HCT116 (cell line): ENCODE measurements at regions not wholly inside any gene's neighbourhood (a gene's known extent, or its start where the extent isn't known, plus 50 kb on each side); places are given as distances from the start of the nearest gene placed in this dataset.
"Not testable (repeated sequence)": the region's sequence is repeated elsewhere in the genome, so short reads cannot be mapped to it uniquely, and the experiment has no call there.

Experiments used
- ATAC-seq: fragments of 200-7000 bp; cut with Tn5 transposase; 2 replicates; pipeline ENCODE4 v1.9.1; 2020; ENCODE audit warnings: mild to moderate bottlenecking, moderate library complexity
- BruUV-seq: library from RNA; stranded (reverse); fragments of 400-500 nt; replicated peaks from 2 replicates; lab custom pipeline; 2021; lab: Mats Ljungman, UMichigan
- CTCF ChIA-PET: fragments of 300-600 bp; sonication (Branson Sonifier 250); formaldehyde crosslinking; loops from one replicate; lab custom pipeline; 2021; ENCODE audit warnings: antibody characterized with exemption; lab: Charles Lee
- POLR2A ChIA-PET: fragments of 300-600, 350-600 bp; sonication (Branson Sonifier 250); formaldehyde crosslinking; loops from one replicate; lab custom pipeline; 2021; ENCODE audit warnings: antibody characterized with exemption; lab: Charles Lee
- RAD21 ChIA-PET, 2 experiments: fragments of 300-600 bp; sonication (Branson Sonifier 250); formaldehyde crosslinking; loops; one replicate each; lab custom pipeline; 2023; ENCODE audit warnings: low total read pairs in 2 of 2; ENCODE audit not compliant: uncharacterized antibody in 2 of 2, unreplicated experiment in 2 of 2, low non-redundant PET in 1 of 2; lab: Charles Lee
- DNase-seq: peaks from one replicate; pipeline ENCODE4 v3.0.0-alpha.2; 2010; ENCODE audit warnings: low read depth, low spot score
- H2AFZ ChIP-seq: fragments of 200-600 bp; shearing (Covaris generic), sonication (generic); 2 replicates; pipeline ENCODE4 v1.6.1; 2017; ENCODE audit warnings: low read depth, mixed run types, mixed read lengths, antibody characterized with exemption, low read length; ENCODE audit not compliant: poor library complexity, severe bottlenecking
- H3K27ac ChIP-seq: 2 replicates; pipeline ENCODE4 v1.5.1; 2012; ENCODE audit warnings: low read depth, low read length
- H3K27me3 ChIP-seq: fragments of 200-600 bp; sonication (generic); 2 replicates; pipeline ENCODE4 v1.6.1; 2016; ENCODE audit warnings: mixed run types, low read length, mixed read lengths; ENCODE audit not compliant: insufficient read depth
- H3K36me3 ChIP-seq, 2 experiments: fragments of 200-500 bp in 1 of 2; fragments of 200-600 bp in 1 of 2; sonication (Bioruptor generic) in 1 of 2; sonication (generic) in 1 of 2; 2 replicates each; pipeline versions ENCODE4 v1.5.1 to v1.6.1; 2014 to 2016; ENCODE audit warnings: low read length in 2 of 2, inconsistent platforms in 1 of 2, mixed read lengths in 1 of 2, mixed run types in 1 of 2; ENCODE audit not compliant: insufficient read depth in 2 of 2, control insufficient read depth in 1 of 2
- H3K4me1 ChIP-seq, 2 experiments: fragments of 200-600 bp in 1 of 2; sonication (generic) in 1 of 2; 2 replicates each; pipeline versions ENCODE4 v1.5.1 to v1.6.1; 2012 to 2017; ENCODE audit warnings: low read length in 2 of 2, inconsistent platforms in 1 of 2, mild to moderate bottlenecking in 1 of 2, mixed read lengths in 1 of 2, mixed run types in 1 of 2, moderate library complexity in 1 of 2; ENCODE audit not compliant: insufficient read depth in 2 of 2, control insufficient read depth in 1 of 2
- H3K4me2 ChIP-seq: fragments of 200-600 bp; sonication (generic); 2 replicates; pipeline ENCODE4 v1.6.1; 2017; ENCODE audit warnings: mixed run types, low read length, mixed read lengths
- H3K4me3 ChIP-seq, 2 experiments: fragments of 200-600 bp in 1 of 2; sonication (generic) in 1 of 2; replicated peaks in 1 of 2; 2 replicates each; pipeline ENCODE4 v1.5.1; 2011 to 2016; ENCODE audit warnings: low read length in 2 of 2, control low read depth in 1 of 2, low read depth in 1 of 2, mild to moderate bottlenecking in 1 of 2, mixed read lengths in 1 of 2, mixed run types in 1 of 2
- H3K79me2 ChIP-seq: fragments of 200-600 bp; sonication (generic); 2 replicates; pipeline ENCODE4 v1.6.1; 2017; ENCODE audit warnings: mild to moderate bottlenecking, mixed run types, low read length, moderate library complexity, mixed read lengths; ENCODE audit not compliant: insufficient read depth
- H3K9ac ChIP-seq: fragments of 200-600 bp; sonication (generic); 2 replicates; pipeline ENCODE4 v1.6.1; 2016; ENCODE audit warnings: low read length, mixed read lengths
- H3K9me2 ChIP-seq: fragments of 200-600 bp; sonication (generic), shearing (Covaris generic); 2 replicates; pipeline ENCODE4 v1.6.1; 2017; ENCODE audit warnings: mixed run types, mild to moderate bottlenecking, moderate library complexity; ENCODE audit not compliant: insufficient read depth
- H3K9me3 ChIP-seq, 2 experiments: fragments of 200-500 bp in 1 of 2; fragments of 200-600 bp in 1 of 2; sonication (Bioruptor generic) in 1 of 2; sonication (generic) in 1 of 2; 2 replicates each; pipeline ENCODE4 v1.6.1; 2014 to 2017; ENCODE audit warnings: low read length in 2 of 2, mixed read lengths in 2 of 2, inconsistent platforms in 1 of 2, low read depth in 1 of 2, mild to moderate bottlenecking in 1 of 2, mixed run types in 1 of 2, moderate library complexity in 1 of 2; ENCODE audit not compliant: control insufficient read depth in 1 of 2, insufficient read depth in 1 of 2
- H4K20me1 ChIP-seq: fragments of 200-600 bp; sonication (generic), shearing (Covaris generic); 2 replicates; pipeline ENCODE4 v1.6.1; 2017; ENCODE audit warnings: mixed run types, mild to moderate bottlenecking, moderate library complexity; ENCODE audit not compliant: insufficient read depth
- CBX3 ChIP-seq: IDR thresholded peaks from 2 replicates; pipeline ENCODE4 v1.6.1; 2012; ENCODE audit warnings: low read depth
- CTCF ChIP-seq, 3 experiments: fragments of 200-600 bp in 1 of 3; sonication (generic) in 1 of 3; IDR thresholded peaks in 2 of 3; conservative IDR thresholded peaks in 1 of 3; 2 replicates each; pipeline ENCODE4 v1.5.1; 2012 to 2017; ENCODE audit warnings: low read depth in 2 of 3, low read length in 2 of 3, antibody characterized with exemption in 1 of 3, borderline replicate concordance in 1 of 3, control low read depth in 1 of 3, mild to moderate bottlenecking in 1 of 3, mixed read lengths in 1 of 3, mixed run types in 1 of 3, moderate library complexity in 1 of 3; ENCODE audit not compliant: insufficient read depth in 1 of 3
- EGR1 ChIP-seq: IDR thresholded peaks from 2 replicates; pipeline ENCODE4 v1.6.1; 2012; ENCODE audit warnings: low read depth
- EZH2 ChIP-seq: fragments of 200-600 bp; sonication (generic); IDR thresholded peaks from 2 replicates; pipeline ENCODE4 v1.6.1; 2017; ENCODE audit warnings: antibody characterized with exemption, mixed run types
- EZH2phosphoT487 ChIP-seq: fragments of 200-600 bp; IDR thresholded peaks from 2 replicates; pipeline ENCODE4 v1.6.1; 2018; ENCODE audit warnings: antibody characterized with exemption, borderline replicate concordance
- POLR2AphosphoS5 ChIP-seq: IDR thresholded peaks from 2 replicates; pipeline ENCODE4 v1.6.1; 2011; ENCODE audit warnings: mild to moderate bottlenecking, low read depth, low read length, moderate library complexity
- SIN3A ChIP-seq: IDR thresholded peaks from 2 replicates; pipeline ENCODE4 v1.6.1; 2012; ENCODE audit warnings: low read depth
- SP1 ChIP-seq: IDR thresholded peaks from 2 replicates; pipeline ENCODE4 v1.6.1; 2012; ENCODE audit warnings: low read depth
- TCF7L2 ChIP-seq: IDR thresholded peaks from 2 replicates; pipeline ENCODE4 v1.7.0; 2011; ENCODE audit warnings: borderline replicate concordance, inconsistent platforms; ENCODE audit not compliant: insufficient read depth, insufficient read length; ENCODE audit errors: extremely low read depth
- YY1 ChIP-seq: IDR thresholded peaks from 2 replicates; pipeline ENCODE4 v1.6.1; 2011; ENCODE audit warnings: low read length, low read depth, moderate library complexity, mild to moderate bottlenecking; ENCODE audit not compliant: insufficient replicate concordance; ENCODE audit errors: extremely low read depth
- ZFX ChIP-seq: fragments of 450-650 bp; IDR thresholded peaks from 2 replicates; pipeline ENCODE4 v1.6.1; 2017
- ZNF274 ChIP-seq: fragments of 200-500 bp; sonication (Bioruptor generic); IDR thresholded peaks from 2 replicates; pipeline ENCODE4 v1.6.1; 2014; ENCODE audit warnings: mild to moderate bottlenecking, low read depth, low read length, inconsistent platforms
- intact Hi-C: fragments of 100-400 bp; cut with micrococcal nuclease; formaldehyde crosslinking; loops from 2 replicates; pipeline ENCODE4 v1.10.0; 2022

GRCh38 chr4:62434921-62435320, 1234.8 kb downstream of the ADGRL3 start:
- intact Hi-C loops: no loop called here
- no peak for ATAC-seq
- H4K20me1 ChIP-seq: no peaks in the 10 kb centered on the region
- ChIA-PET POLR2A (no interaction called here), CTCF (no interaction called here), RAD21 (no interaction called here)
- H3K4me1 ChIP-seq: no peaks in the 10 kb centered on the region
- no peak overlapping the region for H3K9ac ChIP-seq
- no peak overlapping the region for H3K4me3 ChIP-seq
- H3K9me3 ChIP-seq: peaks cover 4 to 7% of the 10 kb centered on the region in 2 experiments; a peak in 1 of 4 replicates
- no peaks in the 10 kb centered on the region for H3K79me2 ChIP-seq
- no peak overlapping the region for H3K4me2 ChIP-seq
- DNase-seq: no peak
- no peaks in the 10 kb centered on the region for H3K27me3 ChIP-seq
- H3K9me2 ChIP-seq: no peaks in the 10 kb centered on the region
- no peak overlapping the region for H3K27ac ChIP-seq
- no peak overlapping the region for H2AFZ ChIP-seq
- H3K36me3 ChIP-seq: no peaks in the 10 kb centered on the region
- BruUV-seq: no TSS peak
- TF ChIP-seq POLR2AphosphoS5 (no peak), ZFX (no peak), ZNF274 (no peak), YY1 (no peak), EGR1 (no peak), TCF7L2 (no peak), SP1 (no peak), CTCF (IDR thresholded peaks at IDR 0.05 in 2 of 3, conservative IDR thresholded peaks at IDR 0.05 in 1 of 3; ENCODE audit: borderline replicate concordance in 1 of 3, insufficient read depth in 1 of 3, low read depth in 2 of 3, low read length in 2 of 3) (no peak), CBX3 (no peak), EZH2phosphoT487 (no peak), SIN3A (no peak), EZH2 (no peak)

GRCh38 chr4:62431513-62432231, 1231.5 kb downstream of the ADGRL3 start:
- H3K27me3 ChIP-seq, H3K79me2 ChIP-seq, H3K9me2 ChIP-seq, H3K4me2 ChIP-seq, H3K9ac ChIP-seq, H4K20me1 ChIP-seq, H3K4me3 ChIP-seq, ATAC-seq, intact Hi-C loops, BruUV-seq, RAD21 ChIA-PET, DNase-seq, H3K4me1 ChIP-seq, POLR2A ChIA-PET, H3K36me3 ChIP-seq, H3K27ac ChIP-seq, CTCF ChIA-PET, H2AFZ ChIP-seq: not testable (repeated sequence)
- peaks cover 0 to 14% of the 10 kb centered on the region in 2 experiments; a peak in 1 of 4 replicates for H3K9me3 ChIP-seq
